ENCODE measurements at regions not wholly inside any gene's neighbourhood (a gene's known extent, or its start where the extent isn't known, plus 50 kb on each side); places are given as distances from the start of the nearest gene placed in this dataset.
A peak's percentile ranks its signal among the peaks of the same experiment; 100 is the strongest.

- CTCF ChIA-PET = interaction anchor here (0.9 to 1.6 kb wide), 4 partner anchors 21 to 282 kb away, joined by 3 to 7 read pairs (median 4); no protein-coding TSS in a partner anchor
- H3K27ac Mint-ChIP-seq = no peak overlapping the region
- TF ChIP-seq CTCF (IDR thresholded peaks at IDR 0.05) = no peak
- POLR2A ChIA-PET = interaction anchor here (0.7 to 1.4 kb wide), 5 partner anchors 16 to 258 kb away, joined by 3 to 4 read pairs (median 3); no protein-coding TSS in a partner anchor
- intact Hi-C loops (cut with micrococcal nuclease) = no loop called here
- no peaks in the 10 kb centered on the region for H3K27me3 Mint-ChIP-seq
- H3K9me3 Mint-ChIP-seq = no peaks in the 10 kb centered on the region
- peaks cover 22% of the 10 kb centered on the region for H3K4me1 Mint-ChIP-seq
- DNase-seq (no peak), ATAC-seq (ENCODE audit: low read depth) (no peak)
- no peak overlapping the region for H3K4me3 Mint-ChIP-seq
- no peaks in the 10 kb centered on the region for H3K36me3 Mint-ChIP-seq (ENCODE audit: low read depth)
Measured at GRCh38 chr18:59049721-59050660, 89.7 kb upstream of the SEC11C start.

- POLR2A ChIA-PET = interaction anchor here (0.7 to 1.4 kb wide), 5 partner anchors 17 to 258 kb away, joined by 3 to 4 read pairs (median 3); no protein-coding TSS in a partner anchor
- no peak overlapping the region for H3K4me3 Mint-ChIP-seq
Measured at GRCh38 chr18:59050661-59051057, 89.0 kb upstream of the SEC11C start.

GRCh38 chr18:59051470-59052165 is 88.1 kb upstream of the SEC11C start:
- Mint-ChIP-seq H3K4me1 (peaks cover 27% of the 10 kb centered on the region), H3K4me3 (no peak overlapping the region), H3K9me3 (no peaks in the 10 kb centered on the region), H3K27ac (no peak overlapping the region), H3K27me3 (no peaks in the 10 kb centered on the region), H3K36me3 (ENCODE audit: low read depth) (no peaks in the 10 kb centered on the region)
- intact Hi-C loops (cut with micrococcal nuclease) = no loop called here
- POLR2A ChIA-PET = interaction anchor here (1.0 to 1.4 kb wide), 2 partner anchors 18 to 85 kb away, joined by 3 read pairs; no protein-coding TSS in a partner anchor
- CTCF ChIA-PET = interaction anchor here (1.6 kb wide), 1 partner anchor 19 kb away, joined by 7 read pairs; no protein-coding TSS in a partner anchor
- no peak for TF ChIP-seq CTCF (IDR thresholded peaks at IDR 0.05)
- no peak for ATAC-seq (ENCODE audit: low read depth)
- no peak for DNase-seq

More at GRCh38 chr18:59050661-59051057, 89.0 kb upstream of the SEC11C start:
- Mint-ChIP-seq H3K27ac (peak overlapping the region; percentile 74), H3K27me3 (no peaks in the 10 kb centered on the region), H3K36me3 (ENCODE audit: low read depth) (no peaks in the 10 kb centered on the region), H3K9me3 (no peaks in the 10 kb centered on the region), H3K4me1 (peaks cover 22% of the 10 kb centered on the region)
- intact Hi-C loops (cut with micrococcal nuclease) = no loop called here
- CTCF ChIA-PET = interaction anchor here (0.9 to 1.6 kb wide), 3 partner anchors 20 to 282 kb away, joined by 3 to 7 read pairs (median 5); no protein-coding TSS in a partner anchor
- DNase-seq (no peak), ATAC-seq (ENCODE audit: low read depth) (peak; percentile 65)
- TF ChIP-seq CTCF (IDR thresholded peaks at IDR 0.05) = no peak

GRCh38 chr18:59052965-59053820 is 86.5 kb upstream of the SEC11C start:
- Mint-ChIP-seq H3K4me1 (peaks cover 31% of the 10 kb centered on the region), H3K27ac (no peak overlapping the region), H3K36me3 (ENCODE audit: low read depth) (no peaks in the 10 kb centered on the region), H3K9me3 (no peaks in the 10 kb centered on the region), H3K4me3 (no peak overlapping the region), H3K27me3 (no peaks in the 10 kb centered on the region)
- TF ChIP-seq CTCF (IDR thresholded peaks at IDR 0.05) = no peak
- intact Hi-C loops (cut with micrococcal nuclease) = no loop called here
- POLR2A ChIA-PET = no interaction called here
- CTCF ChIA-PET = no interaction called here
- ATAC-seq (ENCODE audit: low read depth) = no peak
- DNase-seq = no peak
